Aorta (tissue), 5 donors: ENCODE measurements at regions not wholly inside any gene's neighbourhood (a gene's known extent, or its start where the extent isn't known, plus 50 kb on each side); places are given as distances from the start of the nearest gene placed in this dataset.
"Not testable (repeated sequence)": the region's sequence is repeated elsewhere in the genome, so short reads cannot be mapped to it uniquely, and the experiment has no call there.

Experiments used
- ATAC-seq: fragments of 200-7000 bp; cut with Tn5 transposase; one replicate; pipeline ENCODE4 v1.9.1; 2022; ENCODE audit warnings: moderate library complexity; ENCODE audit not compliant: low FRiP score
- DNase-seq, 2 donors: peaks; one replicate each; pipeline ENCODE4 v3.0.0-alpha.2; 2020
- H3K27ac ChIP-seq, 2 donors: one replicate each; pipeline ENCODE4 v1.5.1; 2013; ENCODE audit warnings: low read length in 2 of 2, mild to moderate bottlenecking in 2 of 2, moderate library complexity in 2 of 2, control low read depth in 1 of 2, inconsistent platforms in 1 of 2, low read depth in 1 of 2
- H3K27me3 ChIP-seq, 2 donors: one replicate each; pipeline ENCODE4 v1.6.1; 2013; ENCODE audit warnings: control low read depth in 1 of 2, low read length in 1 of 2, mild to moderate bottlenecking in 1 of 2, moderate library complexity in 1 of 2; ENCODE audit not compliant: insufficient read depth in 2 of 2, control insufficient read depth in 1 of 2
- H3K36me3 ChIP-seq, 2 donors: one replicate each; pipeline ENCODE4 v1.6.1; 2013; ENCODE audit warnings: control low read depth in 1 of 2, low read length in 1 of 2, mild to moderate bottlenecking in 1 of 2; ENCODE audit not compliant: insufficient read depth in 2 of 2, control insufficient read depth in 1 of 2
- H3K4me1 ChIP-seq, 2 donors: one replicate each; pipeline ENCODE4 v1.6.1; 2013; ENCODE audit warnings: low read length in 2 of 2, control low read depth in 1 of 2, mild to moderate bottlenecking in 1 of 2, moderate library complexity in 1 of 2; ENCODE audit not compliant: insufficient read depth in 2 of 2, control insufficient read depth in 1 of 2
- H3K4me3 ChIP-seq, 2 donors: one replicate each; pipeline ENCODE4 v1.5.1; 2013; ENCODE audit warnings: low read length in 2 of 2, control low read depth in 1 of 2, mild to moderate bottlenecking in 1 of 2
- H3K9me3 ChIP-seq: one replicate; pipeline ENCODE4 v1.6.1; 2013; ENCODE audit warnings: mild to moderate bottlenecking, low read length; ENCODE audit not compliant: control insufficient read depth
- WGBS, 2 donors: extraction: QIAGEN DNeasy Blood & Tissue Kit; methylation state at CpG; one replicate each; pipeline ENCODE4 v1.1.7; 2013; 5-methylcytosine and 5-hydroxymethylcytosine counted together
- intact Hi-C, 2 donors: fragments of 100-400 bp; cut with DNase I; formaldehyde crosslinking; loops; one replicate each; pipeline versions ENCODE4 v1.14.2 to v1.15.0; 2022
- donor health status: healthy with polysubstance abuse.
- donor health status: Bipolar disorder and iron deficiency.
- donor health status: DM: no; HTN: no; CAD: no.
- donor health status: DM: no; HTN: no; CAD: no.
- donor health status: DM: yes; HTN: yes; CAD: no.

- no peaks in the 10 kb centered on the region for H3K27me3 ChIP-seq
- WGBS, 2 donors: 53 to 55% methylated on average over 3 of the region's 3 CpGs
- ATAC-seq (no peak), DNase-seq (no peak)
- peaks cover 0 to 2% of the 10 kb centered on the region in 2 donors for H3K4me1 ChIP-seq
- H3K27ac ChIP-seq: peak overlapping the region in 1 of 2 donors; percentile 74
- no peak overlapping the region for H3K4me3 ChIP-seq
- intact Hi-C loops: loop anchor here in 1 of 2 donors (5.0 kb wide), 1 partner anchor 95 kb away; no protein-coding TSS in a partner anchor
- no peaks in the 10 kb centered on the region for H3K36me3 ChIP-seq
- H3K9me3 ChIP-seq: no peaks in the 10 kb centered on the region
Measured at GRCh38 chrX:45622042-45622423, 421.4 kb upstream of the DIPK2B start.

GRCh38 chrX:45621376-45622041 lies 420.8 kb upstream of the DIPK2B start:
- intact Hi-C loops: loop anchor here in 1 of 2 donors (5.0 kb wide), 1 partner anchor 94 kb away; no protein-coding TSS in a partner anchor
- H3K27ac ChIP-seq: peak overlapping the region; percentile 44 to 49
- H3K4me3 ChIP-seq: no peak overlapping the region
- DNase-seq: no peak
- no peaks in the 10 kb centered on the region for H3K9me3 ChIP-seq
- WGBS, 2 donors: 56 to 60% methylated on average over 7 of the region's 7 CpGs
- H3K4me1 ChIP-seq: peaks cover 0 to 2% of the 10 kb centered on the region in 2 donors
- H3K27me3 ChIP-seq: no peaks in the 10 kb centered on the region
- ATAC-seq: no peak
- H3K36me3 ChIP-seq: no peaks in the 10 kb centered on the region

GRCh38 chrX:45619290-45619689 lies 418.6 kb upstream of the DIPK2B start:
- WGBS, 2 donors: 39 to 44% methylated on average over 2 of the region's 2 CpGs
- intact Hi-C loops: no loop called here
- H3K4me1 ChIP-seq: peaks cover 0 to 2% of the 10 kb centered on the region in 2 donors
- no peaks in the 10 kb centered on the region for H3K27me3 ChIP-seq
- no peaks in the 10 kb centered on the region for H3K36me3 ChIP-seq
- DNase-seq (no peak), ATAC-seq (no peak)
- no peak overlapping the region for H3K27ac ChIP-seq
- H3K9me3 ChIP-seq: no peaks in the 10 kb centered on the region
- no peak overlapping the region for H3K4me3 ChIP-seq

GRCh38 chrX:45615591-45615990 lies 414.9 kb upstream of the DIPK2B start:
- ATAC-seq, DNase-seq, H3K36me3 ChIP-seq, H3K27me3 ChIP-seq, intact Hi-C loops, H3K27ac ChIP-seq, H3K4me1 ChIP-seq, H3K4me3 ChIP-seq, H3K9me3 ChIP-seq: not testable (repeated sequence)
- WGBS, 2 donors: 91 to 97% methylated on average over 8 of the region's 8 CpGs

- Histone ChIP-seq H3K4me1 (no peaks in the 10 kb centered on the region), H3K9me3 (peaks cover 3% of the 10 kb centered on the region), H3K27ac (no peak overlapping the region), H3K27me3 (no peaks in the 10 kb centered on the region), H3K4me3 (no peak overlapping the region), H3K36me3 (no peaks in the 10 kb centered on the region)
- intact Hi-C loops: no loop called here
- ATAC-seq (no peak), DNase-seq (no peak)
- WGBS, 2 donors: 48 to 58% methylated on average over 2 of the region's 2 CpGs
Measured at GRCh38 chrX:45614853-45615252, 414.2 kb upstream of the DIPK2B start.

- 4 to 23% methylated on average over 2 of the region's 2 CpGs for WGBS, 2 donors
- Histone ChIP-seq H3K4me1 (no peaks in the 10 kb centered on the region), H3K9me3 (no peaks in the 10 kb centered on the region), H3K27ac (no peak overlapping the region), H3K27me3 (no peaks in the 10 kb centered on the region), H3K36me3 (no peaks in the 10 kb centered on the region), H3K4me3 (no peak overlapping the region)
- intact Hi-C loops: no loop called here
- DNase-seq (no peak), ATAC-seq (no peak)
Measured at GRCh38 chrX:45602151-45602550, 401.5 kb upstream of the DIPK2B start.

- intact Hi-C loops: no loop called here
- WGBS, 2 donors: 46 to 64% methylated on average over 5 of the region's 5 CpGs
- H3K27me3 ChIP-seq: no peaks in the 10 kb centered on the region
- H3K4me1 ChIP-seq: no peaks in the 10 kb centered on the region
- H3K36me3 ChIP-seq: no peaks in the 10 kb centered on the region
- DNase-seq: no peak
- ATAC-seq: no peak
- no peak overlapping the region for H3K4me3 ChIP-seq
- no peaks in the 10 kb centered on the region for H3K9me3 ChIP-seq
- no peak overlapping the region for H3K27ac ChIP-seq
Measured at GRCh38 chrX:45601052-45601451, 400.4 kb upstream of the DIPK2B start.

- H3K4me1 ChIP-seq: no peaks in the 10 kb centered on the region
- no peak overlapping the region for H3K27ac ChIP-seq
- no peaks in the 10 kb centered on the region for H3K27me3 ChIP-seq
- H3K4me3 ChIP-seq: no peak overlapping the region
- H3K36me3 ChIP-seq: no peaks in the 10 kb centered on the region
- WGBS, 2 donors: 64 to 82% methylated on average over 3 of the region's 3 CpGs
- intact Hi-C loops: loop anchor here in 1 of 2 donors (10.0 kb wide), 1 partner anchor 146 kb away; no protein-coding TSS in a partner anchor
- ATAC-seq (no peak), DNase-seq (no peak)
- H3K9me3 ChIP-seq: no peaks in the 10 kb centered on the region
Measured at GRCh38 chrX:45598861-45599260, 398.2 kb upstream of the DIPK2B start.

- no peaks in the 10 kb centered on the region for H3K36me3 ChIP-seq
- no peak for DNase-seq
- no peaks in the 10 kb centered on the region for H3K9me3 ChIP-seq
- H3K4me1 ChIP-seq: no peaks in the 10 kb centered on the region
- no peaks in the 10 kb centered on the region for H3K27me3 ChIP-seq
- no peak for ATAC-seq
- intact Hi-C loops: loop anchor here in 1 of 2 donors (10.0 kb wide), 1 partner anchor 149 kb away; no protein-coding TSS in a partner anchor
- H3K4me3 ChIP-seq: no peak overlapping the region
- no peak overlapping the region for H3K27ac ChIP-seq
- 44 to 45% methylated on average over 2 of the region's 2 CpGs for WGBS, 2 donors
Measured at GRCh38 chrX:45596188-45596808, 395.6 kb upstream of the DIPK2B start.
